Stomach smooth muscle (tissue), 2 donors: ENCODE measurements at regions not wholly inside any gene's neighbourhood (a gene's known extent, or its start where the extent isn't known, plus 50 kb on each side); places are given as distances from the start of the nearest gene placed in this dataset.

ENCODE experiments used
- H3K27ac ChIP-seq: one replicate; pipeline ENCODE4 v1.7.0; 2013; ENCODE audit warnings: mild to moderate bottlenecking, low read length, inconsistent platforms
- H3K27me3 ChIP-seq, 2 donors: one replicate each; pipeline ENCODE4 v1.7.0; 2013; ENCODE audit warnings: low read length in 2 of 2; ENCODE audit not compliant: insufficient read depth in 2 of 2, control insufficient read depth in 1 of 2
- H3K36me3 ChIP-seq, 2 donors: one replicate each; pipeline ENCODE4 v1.7.0; 2013; ENCODE audit warnings: low read length in 2 of 2; ENCODE audit not compliant: control insufficient read depth in 2 of 2, insufficient read depth in 2 of 2
- H3K4me1 ChIP-seq: one replicate; pipeline ENCODE4 v1.7.0; 2013; ENCODE audit warnings: low read length; ENCODE audit not compliant: control insufficient read depth, insufficient read depth
- H3K4me3 ChIP-seq, 2 donors: one replicate each; pipeline ENCODE4 v1.7.0; 2013; ENCODE audit warnings: low read length in 2 of 2
- H3K9ac ChIP-seq, 2 donors: one replicate each; pipeline ENCODE4 v1.7.0; 2013; ENCODE audit warnings: low read length in 2 of 2, mild to moderate bottlenecking in 1 of 2
- H3K9me3 ChIP-seq, 2 donors: one replicate each; pipeline ENCODE4 v1.7.0; 2013; ENCODE audit warnings: low read length in 2 of 2; ENCODE audit not compliant: control insufficient read depth in 2 of 2
- donor health status: healthy.
- donor health status: Pancreatic carcinoma.

- Histone ChIP-seq H3K4me3 (no peak overlapping the region), H3K4me1 (no peaks in the 10 kb centered on the region), H3K27ac (no peak overlapping the region), H3K36me3 (no peaks in the 10 kb centered on the region), H3K27me3 (peaks cover 13 to 14% of the 10 kb centered on the region in 2 donors), H3K9ac (no peak overlapping the region), H3K9me3 (peaks cover 0 to 19% of the 10 kb centered on the region in 2 donors)
Observed at GRCh38 chr7:1361016-1361755, 98.1 kb downstream of the MICALL2 start.

- Histone ChIP-seq H3K27ac (no peak overlapping the region), H3K9me3 (peaks cover 0 to 19% of the 10 kb centered on the region in 2 donors), H3K36me3 (no peaks in the 10 kb centered on the region), H3K9ac (no peak overlapping the region), H3K27me3 (peaks cover 14 to 18% of the 10 kb centered on the region in 2 donors), H3K4me3 (no peak overlapping the region), H3K4me1 (no peaks in the 10 kb centered on the region)
Observed at GRCh38 chr7:1361756-1362125, 97.5 kb downstream of the MICALL2 start.

- H3K27me3 ChIP-seq: peaks cover 14 to 21% of the 10 kb centered on the region in 2 donors
- peaks cover 0 to 19% of the 10 kb centered on the region in 2 donors for H3K9me3 ChIP-seq
- no peaks in the 10 kb centered on the region for H3K36me3 ChIP-seq
- H3K9ac ChIP-seq: no peak overlapping the region
- H3K4me3 ChIP-seq: no peak overlapping the region
- H3K4me1 ChIP-seq: no peaks in the 10 kb centered on the region
- no peak overlapping the region for H3K27ac ChIP-seq
Observed at GRCh38 chr7:1362301-1362700, 97.0 kb downstream of the MICALL2 start.

- H3K4me1 ChIP-seq: peaks cover 2% of the 10 kb centered on the region
- no peak overlapping the region for H3K27ac ChIP-seq
- H3K4me3 ChIP-seq: no peak overlapping the region
- peaks cover 27 to 38% of the 10 kb centered on the region in 2 donors for H3K27me3 ChIP-seq
- H3K36me3 ChIP-seq: no peaks in the 10 kb centered on the region
- H3K9ac ChIP-seq: no peak overlapping the region
- peaks cover 0 to 19% of the 10 kb centered on the region in 2 donors for H3K9me3 ChIP-seq
Observed at GRCh38 chr7:1364068-1364905, 95.0 kb downstream of the MICALL2 start.

GRCh38 chr7:1364906-1365570 lies 94.2 kb downstream of the MICALL2 start:
- Histone ChIP-seq H3K27ac (no peak overlapping the region), H3K36me3 (no peaks in the 10 kb centered on the region), H3K4me3 (no peak overlapping the region), H3K27me3 (peaks cover 34 to 45% of the 10 kb centered on the region in 2 donors), H3K9me3 (peaks cover 0 to 19% of the 10 kb centered on the region in 2 donors), H3K9ac (no peak overlapping the region), H3K4me1 (peaks cover 2% of the 10 kb centered on the region)

GRCh38 chr7:1365846-1366245 lies 93.4 kb downstream of the MICALL2 start:
- Histone ChIP-seq H3K27ac (no peak overlapping the region), H3K9me3 (peaks cover 0 to 19% of the 10 kb centered on the region in 2 donors), H3K4me3 (no peak overlapping the region), H3K4me1 (peaks cover 2% of the 10 kb centered on the region), H3K27me3 (peaks cover 42 to 50% of the 10 kb centered on the region in 2 donors), H3K36me3 (no peaks in the 10 kb centered on the region), H3K9ac (no peak overlapping the region)

GRCh38 chr7:1366801-1367405 lies 92.4 kb downstream of the MICALL2 start:
- Histone ChIP-seq H3K27ac (no peak overlapping the region), H3K4me3 (no peak overlapping the region), H3K36me3 (no peaks in the 10 kb centered on the region), H3K27me3 (peaks cover 47 to 55% of the 10 kb centered on the region in 2 donors), H3K9me3 (peaks cover 0 to 19% of the 10 kb centered on the region in 2 donors), H3K4me1 (peaks cover 2% of the 10 kb centered on the region), H3K9ac (no peak overlapping the region)

- Histone ChIP-seq H3K4me1 (peaks cover 2% of the 10 kb centered on the region), H3K4me3 (no peak overlapping the region), H3K9me3 (peaks cover 0 to 19% of the 10 kb centered on the region in 2 donors), H3K36me3 (no peaks in the 10 kb centered on the region), H3K27me3 (peaks cover 50 to 55% of the 10 kb centered on the region in 2 donors), H3K9ac (no peak overlapping the region), H3K27ac (no peak overlapping the region)
Observed at GRCh38 chr7:1367501-1368183, 91.6 kb downstream of the MICALL2 start.

GRCh38 chr7:1368184-1368681 lies 91.0 kb downstream of the MICALL2 start:
- peaks cover 0 to 19% of the 10 kb centered on the region in 2 donors for H3K9me3 ChIP-seq
- no peak overlapping the region for H3K4me3 ChIP-seq
- H3K4me1 ChIP-seq: peaks cover 2% of the 10 kb centered on the region
- no peak overlapping the region for H3K27ac ChIP-seq
- no peaks in the 10 kb centered on the region for H3K36me3 ChIP-seq
- no peak overlapping the region for H3K9ac ChIP-seq
- H3K27me3 ChIP-seq: peaks cover 55% of the 10 kb centered on the region in 2 donors
